Stimulated activated CD4-positive, alpha-beta T cell treated with anti-CD3 and anti-CD28 coated beads, Interleukin-4, amount 100 ng/mL, for 4 hours (primary cell): ENCODE measurements at regions not wholly inside any gene's neighbourhood (a gene's known extent, or its start where the extent isn't known, plus 50 kb on each side); places are given as distances from the start of the nearest gene placed in this dataset.

Experiments used
- DNase-seq, 2 experiments: peaks; one replicate each; pipeline ENCODE4 v3.0.0-alpha.2; 2020

DNA sequence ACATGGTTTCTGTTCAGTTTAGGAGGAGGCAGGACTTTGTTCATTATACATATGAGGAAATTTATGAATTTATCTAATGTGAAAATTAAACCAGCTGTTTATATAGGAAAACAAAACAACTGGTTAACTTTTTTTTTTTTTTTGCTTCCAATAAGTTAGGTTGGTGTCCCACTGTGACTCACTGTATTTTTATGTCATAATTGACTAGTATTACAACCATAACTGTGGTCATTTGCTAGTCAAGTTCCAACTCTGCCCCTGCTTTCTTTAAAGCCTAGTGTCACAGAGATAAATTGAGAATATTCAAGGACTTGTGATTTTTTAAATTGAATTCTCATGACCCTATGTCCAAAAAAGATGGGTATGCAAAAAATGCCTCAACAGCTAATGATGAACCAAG is 227.7 kb downstream of the BCAT1 start:
- no peak for DNase-seq

DNA sequence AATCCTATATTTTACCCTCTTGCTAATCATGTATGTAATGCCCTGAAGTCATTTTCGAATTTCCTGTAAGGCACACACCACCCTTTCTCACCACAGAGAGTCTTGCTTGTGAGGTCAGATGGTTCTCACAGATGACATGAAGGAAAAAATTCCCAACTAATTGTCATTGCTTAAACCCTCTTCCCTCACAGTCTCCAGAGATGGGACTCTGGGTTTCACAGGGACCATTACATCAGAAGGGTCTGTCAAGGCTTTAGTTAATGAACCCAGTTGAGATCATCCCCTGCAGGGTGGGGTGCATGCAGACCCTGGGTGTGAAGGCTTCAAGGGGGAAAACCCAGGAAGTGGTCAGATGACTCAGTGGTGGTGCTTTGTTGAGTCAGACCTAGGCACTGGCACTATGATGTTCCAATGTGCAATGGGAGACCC is 229.6 kb downstream of the BCAT1 start:
- peak; percentile 5 to 29 for DNase-seq

DNA sequence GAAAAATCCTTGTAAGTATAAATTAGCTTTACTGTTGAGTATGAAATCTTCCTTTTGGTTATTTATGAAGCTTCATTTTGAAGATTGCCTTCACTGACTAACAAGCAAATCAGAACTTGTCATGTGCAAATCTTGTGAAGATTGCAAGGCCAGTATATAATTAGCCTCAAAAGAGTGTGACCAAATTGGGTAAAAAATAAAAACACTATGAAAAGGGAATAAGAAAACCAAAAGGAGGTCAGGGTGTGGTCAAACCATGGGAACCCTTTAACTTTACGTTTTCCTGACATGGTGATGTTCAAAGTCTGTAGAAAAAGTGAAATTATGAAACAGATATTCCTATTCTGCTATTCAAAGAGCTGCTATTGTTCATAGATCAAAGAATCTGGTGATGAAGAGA is 230.3 kb downstream of the BCAT1 start:
- no peak for DNase-seq

DNA sequence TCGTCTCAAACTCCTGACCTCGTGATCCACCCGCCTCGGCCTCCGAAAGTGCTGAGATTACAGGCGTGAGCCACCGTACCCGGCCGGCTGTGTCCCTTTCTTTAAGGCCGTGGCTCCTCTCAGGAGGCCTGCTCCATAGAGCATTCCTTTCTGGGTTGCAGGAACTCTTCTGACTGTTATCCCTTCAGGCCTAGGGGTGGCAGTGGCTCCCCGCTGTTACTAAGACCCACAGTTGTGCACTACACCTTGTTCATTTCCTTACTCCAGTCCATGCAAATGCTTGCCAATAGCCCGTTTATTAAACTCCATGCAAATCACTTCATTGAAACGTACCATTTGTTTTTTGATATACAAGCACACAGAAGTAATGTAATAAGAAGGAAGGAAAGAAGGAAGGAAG is 234.7 kb downstream of the BCAT1 start:
- no peak for DNase-seq

DNA sequence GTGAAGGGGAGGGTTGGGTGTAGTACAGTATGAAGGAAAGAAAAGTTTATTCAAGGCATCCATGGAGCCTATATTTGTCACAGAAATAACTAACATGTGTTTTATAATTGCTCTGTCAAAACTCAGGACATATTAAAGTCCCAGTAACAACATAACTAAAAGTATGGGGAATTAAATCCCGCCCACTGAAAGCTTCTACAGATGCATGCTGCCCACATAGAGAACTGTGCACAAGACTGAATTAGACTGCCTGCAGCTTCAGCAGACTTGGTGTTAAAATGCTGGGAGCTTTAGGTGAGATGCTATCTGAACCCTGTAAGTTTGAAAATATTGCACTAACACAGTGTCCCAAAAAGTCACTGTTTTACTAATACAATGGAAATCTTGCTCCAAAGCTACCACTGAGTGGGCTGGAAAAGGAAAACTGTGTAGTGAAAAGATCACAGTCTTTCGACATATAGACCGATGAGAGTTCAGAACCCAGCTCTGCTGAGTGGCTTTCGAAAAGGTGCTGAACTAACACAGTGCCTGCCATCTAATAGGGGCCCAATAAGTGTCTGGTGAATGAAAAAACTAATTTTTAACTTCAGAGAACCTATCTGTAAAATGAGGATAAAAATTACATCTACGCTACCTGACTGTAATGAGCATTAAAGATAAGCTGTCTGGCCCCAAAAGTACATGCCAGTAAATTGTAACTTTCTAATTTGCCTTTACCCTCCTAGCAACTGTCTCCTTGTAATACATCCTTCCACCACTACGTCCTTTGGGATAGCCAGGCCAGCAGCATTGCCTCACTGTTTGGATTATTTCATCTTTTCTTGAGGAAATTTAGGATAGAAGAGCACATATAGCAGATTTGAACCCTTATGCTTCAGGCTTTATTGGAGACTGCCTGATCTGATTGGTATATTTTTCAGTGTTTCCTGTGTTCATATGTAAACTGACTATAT is 237.6 kb downstream of the BCAT1 start:
- DNase-seq: no peak

DNA sequence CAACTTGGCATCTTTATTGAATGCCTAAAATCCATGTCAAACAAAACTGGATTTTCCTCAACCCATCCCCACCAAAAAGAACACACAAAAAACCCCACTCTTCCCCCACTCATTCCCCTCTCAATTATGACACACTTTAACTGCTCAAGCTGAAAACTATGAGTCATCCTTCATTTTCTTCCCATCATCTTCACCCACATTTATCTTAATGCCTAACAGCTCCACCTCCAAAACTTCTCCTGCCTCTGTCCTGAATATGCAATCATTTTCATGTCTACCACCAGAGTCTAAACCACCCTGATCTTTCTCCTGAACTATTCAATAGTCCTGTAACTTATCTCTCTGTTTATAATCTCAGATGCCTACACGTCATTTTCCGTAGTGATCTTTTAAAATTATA is 239.7 kb downstream of the BCAT1 start:
- DNase-seq: no peak

DNA sequence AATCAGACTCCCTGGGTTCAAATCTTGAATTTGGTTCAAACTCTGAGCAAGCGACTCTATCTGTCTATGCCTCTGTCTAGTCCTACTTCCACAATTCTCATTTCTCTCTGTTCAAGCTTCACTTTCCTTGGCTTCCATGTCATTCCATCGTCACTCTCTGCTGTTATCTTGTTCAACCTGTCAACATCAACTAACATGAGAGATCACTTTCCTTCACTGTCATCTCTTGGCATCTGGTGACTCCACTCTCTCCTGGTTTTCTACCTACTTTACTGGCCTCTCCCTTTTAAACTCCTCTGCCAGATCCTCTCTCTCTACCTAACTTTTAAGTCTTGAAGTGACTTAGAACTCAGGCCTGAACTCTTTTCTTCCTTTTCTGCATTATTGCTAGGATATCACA is 240.2 kb downstream of the BCAT1 start:
- no peak for DNase-seq

DNA sequence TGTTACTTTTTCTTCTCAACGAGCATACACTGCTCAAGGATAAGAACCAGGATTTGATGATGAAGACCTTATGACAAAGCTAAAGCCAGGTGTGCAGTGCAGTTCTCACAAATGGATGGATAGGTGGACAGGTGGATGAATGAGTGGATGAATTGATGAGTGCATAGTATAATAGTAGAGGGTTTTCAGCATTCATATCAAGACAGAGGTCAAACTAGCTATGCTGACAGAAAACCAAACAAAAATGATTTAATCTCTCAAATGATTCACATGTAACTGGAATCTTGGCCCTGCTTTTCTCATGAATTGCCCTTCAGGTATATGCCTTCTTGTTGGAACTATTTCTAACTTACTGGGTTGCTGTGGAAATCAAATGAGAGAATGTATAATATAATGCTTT is 240.9 kb downstream of the BCAT1 start:
- no peak for DNase-seq

DNA sequence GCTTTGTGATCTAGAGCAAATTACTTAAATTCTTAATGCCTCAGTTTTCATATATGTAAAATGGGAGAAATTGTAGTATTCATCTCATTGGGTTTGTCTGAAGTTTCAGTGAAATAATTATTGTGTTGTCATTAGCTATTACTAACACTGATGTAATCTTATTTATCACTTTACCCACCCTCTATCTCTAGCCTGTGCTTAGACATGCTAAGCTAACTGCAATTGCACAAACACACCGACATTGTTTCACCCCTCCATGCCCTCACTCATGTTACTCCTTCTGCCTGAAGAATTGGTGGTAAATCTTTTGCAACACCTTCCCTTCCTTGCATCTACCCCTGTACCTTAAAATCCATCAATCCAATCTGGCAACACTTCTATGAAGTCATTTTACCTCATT is 241.6 kb downstream of the BCAT1 start:
- no peak for DNase-seq

DNA sequence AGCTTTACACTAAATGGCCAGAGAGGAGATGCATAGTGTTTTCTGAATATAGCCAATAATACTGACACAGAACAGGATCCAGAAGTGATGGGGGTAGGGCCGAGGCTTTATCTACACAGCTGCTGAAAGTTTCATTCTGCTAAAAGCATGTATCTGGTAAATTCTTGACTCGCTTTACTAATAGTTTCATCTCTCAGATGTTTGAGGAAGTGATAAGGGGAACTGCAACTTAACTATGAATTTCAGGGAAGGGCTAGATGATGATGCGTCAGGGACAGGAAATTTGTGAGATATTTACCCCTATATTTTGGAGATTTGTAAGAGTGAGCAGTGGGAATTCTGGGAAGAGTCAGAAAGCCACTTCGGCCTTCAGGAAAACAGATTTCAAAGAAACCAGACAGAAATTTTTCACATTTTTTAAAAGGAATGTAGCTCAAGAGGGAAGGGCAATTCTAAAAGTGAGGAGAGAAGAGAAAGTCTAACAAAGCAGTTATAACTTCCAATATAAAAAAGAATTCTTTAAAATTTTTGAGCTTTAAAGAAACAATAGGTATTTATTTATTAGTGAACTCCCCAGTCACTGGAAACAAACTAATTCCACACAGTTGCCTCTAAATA is 243.1 kb downstream of the BCAT1 start:
- no peak for DNase-seq

DNA sequence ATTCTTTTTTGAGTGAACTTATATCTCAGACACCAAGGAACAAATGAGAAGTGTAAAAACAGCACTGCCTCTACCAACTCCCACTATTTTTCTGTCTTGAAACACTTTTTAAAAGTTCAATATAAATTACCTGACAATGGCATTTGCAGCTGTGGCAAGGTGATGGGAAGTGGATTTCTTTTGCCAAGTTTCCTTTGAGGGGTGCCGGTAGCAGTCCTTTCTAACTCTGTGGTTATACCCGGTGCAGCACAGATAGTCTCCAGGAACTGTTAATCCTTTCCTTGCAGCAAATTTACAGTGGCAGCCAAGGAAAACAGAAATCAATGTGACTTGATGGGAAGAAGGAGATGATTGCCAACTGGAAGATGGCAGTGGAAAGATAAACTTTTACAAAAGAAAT is 243.7 kb downstream of the BCAT1 start:
- no peak for DNase-seq

DNA sequence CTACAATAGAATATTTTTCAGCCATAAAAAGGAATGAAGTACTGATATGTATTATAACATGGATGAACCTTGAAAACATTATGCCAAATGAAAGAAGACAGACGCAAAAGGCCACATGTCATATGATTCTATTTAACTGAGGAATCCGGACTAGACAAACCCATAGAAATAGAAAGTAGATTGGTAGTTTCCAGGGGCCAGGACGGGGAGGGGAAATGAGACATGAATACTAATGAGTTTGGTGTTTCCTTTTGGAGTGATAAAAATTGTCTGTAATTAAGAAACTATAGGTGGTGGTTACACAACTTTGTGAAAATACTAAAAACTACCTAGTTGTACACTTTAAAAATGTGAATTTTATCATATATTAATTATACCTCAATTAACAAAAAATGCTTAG is 247.6 kb downstream of the BCAT1 start:
- no peak for DNase-seq

DNA sequence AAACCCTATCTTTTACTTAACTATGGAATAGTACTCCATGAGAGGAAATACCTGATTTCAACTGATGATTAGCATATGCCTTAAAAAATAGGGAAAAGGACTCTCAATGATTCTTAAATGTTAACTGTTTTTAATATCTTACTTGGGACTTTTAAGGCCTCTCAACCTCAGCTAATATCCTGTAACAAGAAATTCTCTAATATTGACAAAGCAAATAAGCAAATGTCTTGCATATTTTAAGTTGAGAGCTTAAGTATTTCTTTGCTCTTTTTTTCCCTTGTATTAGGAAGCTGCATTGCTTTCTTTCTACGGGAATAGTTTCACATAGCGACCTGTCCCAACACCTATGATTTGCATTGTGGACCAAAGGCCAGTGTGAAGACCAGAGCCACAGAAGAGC is 249.9 kb downstream of the BCAT1 start:
- DNase-seq: no peak

DNA sequence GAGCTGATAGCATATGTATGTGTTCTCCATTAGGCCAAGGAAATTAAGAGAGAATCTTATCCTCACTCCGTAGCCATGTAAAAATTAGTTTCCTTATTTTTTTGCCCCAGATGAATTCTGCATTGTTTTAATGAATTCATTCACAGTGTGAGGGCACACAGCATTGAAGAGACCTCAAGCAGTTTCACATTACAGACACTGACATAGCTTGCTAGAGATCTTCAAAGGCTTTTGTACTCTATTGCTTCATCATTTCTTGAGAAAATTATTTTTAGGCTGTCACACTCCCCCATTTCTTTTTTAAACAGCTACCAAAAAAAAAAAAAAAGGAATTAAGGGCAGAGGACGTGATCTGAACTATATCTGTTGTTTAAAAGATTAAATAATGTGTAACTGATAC is 251.1 kb downstream of the BCAT1 start:
- DNase-seq: no peak

DNA sequence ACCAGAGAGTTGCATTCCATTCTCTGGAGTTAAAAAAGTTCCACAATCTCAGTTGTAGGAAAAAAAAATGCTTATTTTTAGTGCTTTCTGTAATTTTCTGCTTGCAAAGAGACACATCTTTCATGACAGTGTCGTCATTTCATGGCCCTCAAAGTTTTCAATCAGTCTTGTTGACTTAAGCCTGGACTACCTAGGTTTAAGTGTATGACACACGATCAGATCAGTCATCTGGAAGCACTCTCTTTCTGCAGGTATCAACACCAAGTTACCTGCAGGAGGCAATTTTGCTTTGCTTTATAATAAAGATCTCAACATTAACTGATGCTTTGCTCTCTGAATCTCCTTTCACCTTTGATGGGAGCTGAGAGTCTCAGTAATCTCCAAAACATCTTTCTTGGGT is 251.6 kb downstream of the BCAT1 start:
- no peak for DNase-seq

DNA sequence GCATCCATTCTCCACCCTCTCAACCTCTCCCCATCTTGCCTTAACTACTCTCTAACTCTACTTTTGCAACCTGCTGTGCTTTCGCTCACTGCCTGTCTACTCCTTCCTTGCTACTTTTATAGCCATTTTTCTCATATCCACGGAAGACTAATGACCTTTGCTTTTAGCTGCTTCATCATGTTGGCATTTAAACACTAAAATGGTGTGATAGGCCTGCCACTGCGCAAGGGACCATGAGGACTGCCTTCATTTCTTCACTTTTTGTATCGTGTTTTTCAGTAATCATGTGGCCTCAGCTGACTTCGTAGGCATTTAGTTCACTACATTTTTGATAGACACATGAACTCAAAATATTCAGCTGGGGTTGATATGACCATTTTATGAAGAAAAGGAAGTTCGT is 252.1 kb downstream of the BCAT1 start:
- DNase-seq: no peak

DNA sequence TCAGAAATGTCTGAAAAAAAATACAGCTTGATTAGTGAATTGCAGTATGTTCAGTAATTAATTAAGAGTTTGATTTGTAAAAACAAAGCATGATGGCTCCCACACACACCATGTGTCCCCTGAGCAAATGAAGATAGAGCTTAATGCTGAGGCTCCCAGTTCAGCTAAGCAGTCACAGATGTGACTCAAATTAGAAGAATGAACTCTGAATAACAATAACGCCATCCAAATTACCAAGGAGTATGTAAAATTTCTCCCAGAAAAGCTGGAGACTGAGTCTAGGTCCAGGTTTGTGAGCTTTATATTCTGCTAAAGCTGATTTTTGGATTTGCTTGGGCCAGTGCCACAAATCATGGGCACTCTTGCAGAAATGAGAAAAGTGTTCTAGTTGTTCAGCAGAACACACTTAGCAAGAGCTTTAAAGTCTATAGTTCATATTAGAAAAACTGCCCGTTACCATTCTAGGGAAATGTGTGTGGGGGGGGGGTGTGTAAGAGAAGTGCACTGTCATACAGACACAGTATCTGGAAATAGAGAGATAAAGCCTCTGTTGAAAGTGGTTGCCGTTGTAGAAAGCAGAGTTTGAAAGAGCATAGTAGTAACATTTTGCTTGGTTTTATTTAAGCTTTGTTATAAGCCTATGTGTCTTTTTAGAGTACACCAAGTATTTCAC is 253.1 kb downstream of the BCAT1 start:
- no peak for DNase-seq

DNA sequence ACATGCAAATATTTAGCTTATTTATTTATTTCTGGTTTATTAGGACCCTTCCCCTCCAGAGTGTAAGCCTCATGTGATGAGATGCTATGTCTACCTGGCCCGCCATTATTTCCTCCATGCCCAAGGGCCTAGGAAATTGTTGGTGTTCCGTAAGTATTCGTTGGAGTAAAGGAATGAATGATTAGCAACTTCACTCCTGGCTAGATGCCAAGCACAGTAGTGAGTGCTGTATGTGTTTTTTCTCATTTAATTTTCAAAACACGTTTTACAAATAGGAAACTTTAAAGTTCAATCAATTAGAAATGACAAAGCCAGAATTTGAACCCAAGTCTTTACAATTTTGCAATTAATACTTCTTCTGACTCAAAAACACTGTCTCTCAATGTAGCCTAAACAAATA is 253.8 kb downstream of the BCAT1 start:
- no peak for DNase-seq

DNA sequence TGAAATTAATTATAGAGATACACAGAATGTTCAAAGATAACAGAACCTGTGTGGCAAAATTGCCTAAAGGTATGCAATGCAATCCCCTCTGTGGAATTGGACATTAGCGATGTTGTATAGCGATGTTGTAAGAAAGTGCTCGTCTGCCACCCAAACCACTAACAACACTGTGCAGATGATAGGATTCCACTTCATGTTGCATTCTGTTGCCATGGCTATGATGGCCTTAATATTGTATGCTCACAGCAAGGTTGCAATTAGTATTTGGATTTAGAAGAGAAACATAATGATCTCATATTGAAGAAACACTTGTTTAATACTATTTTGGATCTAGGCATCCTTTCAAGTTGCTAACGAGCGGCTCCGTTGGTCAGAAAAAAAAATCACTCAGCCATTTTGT is 260.3 kb downstream of the BCAT1 start:
- no peak for DNase-seq

DNA sequence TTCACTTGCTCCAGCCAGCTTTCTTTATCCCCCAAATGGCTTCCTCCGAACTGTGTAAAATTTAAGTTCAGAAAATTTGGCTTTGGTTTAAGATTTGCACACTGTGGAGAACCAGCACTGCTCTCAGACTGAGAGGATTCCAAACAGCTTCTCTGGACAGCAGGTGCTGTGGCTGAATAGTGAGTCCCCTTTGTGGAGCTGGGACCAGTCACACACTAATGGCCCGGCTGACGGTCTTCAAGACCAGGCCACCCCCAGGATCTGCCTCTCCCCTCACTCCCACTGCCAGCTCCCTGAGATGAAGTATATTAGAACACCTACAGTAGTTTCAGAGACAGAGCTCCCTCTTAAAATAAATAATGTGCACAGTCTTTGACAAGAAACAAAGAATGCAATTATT is 267.3 kb downstream of the BCAT1 start:
- no peak for DNase-seq

DNA sequence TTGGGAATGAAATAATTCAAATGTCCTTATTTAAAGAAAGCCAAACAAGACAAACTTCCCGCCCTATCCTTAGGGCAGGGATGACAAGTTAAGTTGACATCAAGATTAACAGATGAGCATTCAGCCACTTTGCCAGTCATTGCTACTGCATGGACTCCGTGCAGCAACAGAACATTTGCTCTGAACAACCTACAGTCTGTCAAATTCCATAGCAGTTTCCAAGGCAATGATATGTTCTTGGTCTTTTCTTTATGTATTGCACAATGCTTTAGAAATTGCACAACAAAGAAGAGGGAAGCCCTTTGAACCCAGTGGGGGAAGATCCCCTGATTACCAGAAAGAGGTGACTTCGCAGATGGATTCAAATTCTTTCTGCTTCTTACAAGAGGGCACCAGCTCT is 269.8 kb downstream of the BCAT1 start:
- no peak for DNase-seq

DNA sequence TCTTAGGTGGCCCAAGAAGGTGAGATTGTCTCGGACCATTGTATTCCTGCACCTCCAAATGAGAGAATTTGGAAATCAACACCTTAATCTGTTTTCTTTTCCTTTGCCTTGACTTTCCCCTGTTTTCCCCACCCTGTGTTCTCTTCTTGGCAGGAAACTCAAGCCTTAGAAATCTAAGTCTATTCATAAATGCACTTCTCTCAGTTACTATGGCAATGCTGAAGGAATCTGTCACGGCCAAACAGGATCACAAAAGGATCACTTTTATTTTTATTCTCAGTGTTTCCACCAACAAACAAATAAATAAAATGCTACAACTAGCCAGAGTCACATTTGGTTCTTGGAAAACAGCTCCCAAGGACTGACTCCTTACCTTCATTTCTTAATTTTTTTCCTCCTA is 270.5 kb downstream of the BCAT1 start:
- no peak for DNase-seq

DNA sequence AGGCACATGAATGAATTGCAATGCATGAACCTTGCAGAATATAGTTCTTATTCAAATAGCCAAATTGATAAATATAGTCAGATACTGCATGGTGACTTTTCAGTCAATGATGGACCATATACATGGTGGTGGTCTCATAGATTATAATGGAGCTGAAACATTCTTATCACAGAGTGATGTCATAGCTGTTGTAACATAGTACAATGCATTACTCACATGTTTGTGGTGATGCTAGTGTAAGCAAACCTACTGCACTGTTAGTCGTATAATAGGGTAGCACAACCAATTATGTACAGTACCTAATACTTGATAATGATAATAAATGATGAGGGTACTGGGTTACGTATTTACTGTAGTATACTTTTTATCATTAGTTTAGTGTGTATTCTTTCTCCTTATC is 280.3 kb downstream of the BCAT1 start:
- no peak for DNase-seq
